ENCODE measurements at regions not wholly inside any gene's neighbourhood (a gene's known extent, or its start where the extent isn't known, plus 50 kb on each side); places are given as distances from the start of the nearest gene placed in this dataset.

- Histone ChIP-seq H3K36me3 (ENCODE audit: insufficient read depth, low read length) (no peaks in the 10 kb centered on the region), H3K9me3 (ENCODE audit: control insufficient read depth in 1 of 2, insufficient read depth in 1 of 2, low read length in 2 of 2) (peaks cover 0 to 19% of the 10 kb centered on the region in 2 experiments), H3K27me3 (ENCODE audit: control insufficient read depth in 1 of 2, insufficient read depth in 2 of 2, low read length in 2 of 2) (no peaks in the 10 kb centered on the region), H3K27ac (ENCODE audit: low read depth in 1 of 2, low read length in 2 of 2) (no peak overlapping the region), H3K4me3 (ENCODE audit: low read length) (no peak overlapping the region), H3K4me1 (ENCODE audit: insufficient read depth, low read length) (no peaks in the 10 kb centered on the region)
- CTCF ChIA-PET, result no interaction called here
- no peak for DNase-seq
- POLR2A ChIA-PET, result no interaction called here
- H3K27me3 Mint-ChIP-seq, result no peaks in the 10 kb centered on the region
- TF ChIP-seq, protein P1, sequence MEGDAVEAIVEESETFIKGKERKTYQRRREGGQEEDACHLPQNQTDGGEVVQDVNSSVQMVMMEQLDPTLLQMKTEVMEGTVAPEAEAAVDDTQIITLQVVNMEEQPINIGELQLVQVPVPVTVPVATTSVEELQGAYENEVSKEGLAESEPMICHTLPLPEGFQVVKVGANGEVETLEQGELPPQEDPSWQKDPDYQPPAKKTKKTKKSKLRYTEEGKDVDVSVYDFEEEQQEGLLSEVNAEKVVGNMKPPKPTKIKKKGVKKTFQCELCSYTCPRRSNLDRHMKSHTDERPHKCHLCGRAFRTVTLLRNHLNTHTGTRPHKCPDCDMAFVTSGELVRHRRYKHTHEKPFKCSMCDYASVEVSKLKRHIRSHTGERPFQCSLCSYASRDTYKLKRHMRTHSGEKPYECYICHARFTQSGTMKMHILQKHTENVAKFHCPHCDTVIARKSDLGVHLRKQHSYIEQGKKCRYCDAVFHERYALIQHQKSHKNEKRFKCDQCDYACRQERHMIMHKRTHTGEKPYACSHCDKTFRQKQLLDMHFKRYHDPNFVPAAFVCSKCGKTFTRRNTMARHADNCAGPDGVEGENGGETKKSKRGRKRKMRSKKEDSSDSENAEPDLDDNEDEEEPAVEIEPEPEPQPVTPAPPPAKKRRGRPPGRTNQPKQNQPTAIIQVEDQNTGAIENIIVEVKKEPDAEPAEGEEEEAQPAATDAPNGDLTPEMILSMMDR (IDR thresholded peaks at IDR 0.05), result no peak
- no peak overlapping the region for H3K27ac Mint-ChIP-seq
- H3K36me3 Mint-ChIP-seq (ENCODE audit: low read depth), result no peaks in the 10 kb centered on the region
- ATAC-seq (ENCODE audit: poor library complexity), result no peak
- H3K4me1 Mint-ChIP-seq (ENCODE audit: low read depth), result no peaks in the 10 kb centered on the region
- intact Hi-C loops (cut with DNase I, micrococcal nuclease), result no loop called here
- no peak overlapping the region for H3K4me3 Mint-ChIP-seq
- peaks cover 15% of the 10 kb centered on the region for H3K9me3 Mint-ChIP-seq
These were observed 656.4 kb upstream of the ZWINT start for GRCh38 chr10:57017356-57018037.

DNA sequence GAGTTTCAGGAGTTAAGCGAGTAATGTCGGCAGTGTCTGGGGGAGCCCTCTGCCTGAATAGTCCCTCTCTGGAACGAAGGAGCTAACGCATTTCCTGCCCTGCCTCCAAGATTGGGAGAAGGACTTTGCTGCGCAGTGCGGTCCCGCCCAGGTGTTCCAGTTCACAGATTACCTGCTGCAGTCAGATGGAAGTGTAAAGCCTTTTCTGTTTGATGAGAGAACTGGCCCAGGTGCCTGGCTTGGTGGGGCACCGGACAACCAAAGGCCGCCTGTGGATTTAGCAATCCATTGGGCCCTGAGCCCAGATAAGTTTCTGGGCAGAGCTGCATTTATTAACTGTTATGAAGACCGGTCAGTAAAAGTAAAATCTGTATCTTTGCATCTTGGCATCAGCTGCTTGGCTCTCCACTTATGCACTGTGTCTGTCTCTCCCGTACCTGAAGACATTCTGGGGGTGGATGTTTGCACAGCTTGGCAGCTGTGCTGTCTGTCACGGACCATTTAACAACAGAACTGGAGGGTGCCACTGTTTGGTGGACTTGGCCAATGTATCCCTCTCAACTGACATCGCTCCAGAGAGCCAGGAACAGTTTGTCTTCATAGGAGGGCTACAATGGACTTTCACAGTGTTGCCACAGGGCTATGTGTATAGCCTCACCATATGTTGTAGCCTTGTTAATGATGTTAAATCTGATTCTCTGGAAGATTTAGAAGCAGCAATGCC lies 654.7 kb upstream of the ZWINT start:
- no peak for ATAC-seq (ENCODE audit: poor library complexity)
- Mint-ChIP-seq H3K27ac (no peak overlapping the region), H3K4me1 (ENCODE audit: low read depth) (no peaks in the 10 kb centered on the region), H3K27me3 (no peaks in the 10 kb centered on the region), H3K4me3 (no peak overlapping the region), H3K36me3 (ENCODE audit: low read depth) (no peaks in the 10 kb centered on the region), H3K9me3 (peaks cover 13% of the 10 kb centered on the region)
- no peak overlapping the region for H3K4me3 ChIP-seq (ENCODE audit: low read length)
- peaks cover 0 to 19% of the 10 kb centered on the region in 2 experiments for H3K9me3 ChIP-seq (ENCODE audit: control insufficient read depth in 1 of 2, insufficient read depth in 1 of 2, low read length in 2 of 2)
- H3K36me3 ChIP-seq (ENCODE audit: insufficient read depth, low read length), result no peaks in the 10 kb centered on the region
- DNase-seq, result no peak
- H3K27me3 ChIP-seq (ENCODE audit: control insufficient read depth in 1 of 2, insufficient read depth in 2 of 2, low read length in 2 of 2), result no peaks in the 10 kb centered on the region
- intact Hi-C loops (cut with DNase I, micrococcal nuclease), result no loop called here
- ChIA-PET POLR2A (no interaction called here), CTCF (no interaction called here)
- no peaks in the 10 kb centered on the region for H3K4me1 ChIP-seq (ENCODE audit: insufficient read depth, low read length)
- TF ChIP-seq, protein P1 (IDR thresholded peaks at IDR 0.05), result no peak
- H3K27ac ChIP-seq (ENCODE audit: low read depth in 1 of 2, low read length in 2 of 2), result no peak overlapping the region

DNA sequence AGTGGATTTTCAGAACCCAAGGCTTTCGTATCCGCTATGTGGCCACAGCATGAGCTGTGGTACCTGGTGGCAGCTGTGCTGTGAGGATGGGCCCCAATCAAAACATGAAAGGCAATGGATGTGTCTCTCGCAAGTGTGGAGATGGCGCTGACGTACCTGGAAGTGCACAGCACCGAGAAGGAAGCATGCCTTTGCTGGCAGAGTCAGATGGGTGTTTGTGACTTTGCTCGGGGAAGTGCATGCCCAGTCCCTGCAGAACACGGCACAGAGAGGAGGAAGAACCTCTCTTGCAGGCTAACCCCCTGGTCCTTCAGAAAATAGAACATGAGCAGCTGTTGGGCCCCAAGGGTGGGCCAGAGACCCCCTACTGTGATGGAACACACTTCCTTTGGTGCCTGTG lies 654.1 kb upstream of the ZWINT start:
- ATAC-seq (ENCODE audit: poor library complexity), result no peak
- no peak overlapping the region for H3K4me3 Mint-ChIP-seq

More for the DNA sequence above, 654.1 kb upstream of the ZWINT start:
- H3K36me3 ChIP-seq (ENCODE audit: insufficient read depth, low read length), result no peaks in the 10 kb centered on the region
- no peaks in the 10 kb centered on the region for H3K27me3 Mint-ChIP-seq
- H3K4me3 ChIP-seq (ENCODE audit: low read length), result no peak overlapping the region
- no peaks in the 10 kb centered on the region for H3K4me1 Mint-ChIP-seq (ENCODE audit: low read depth)
- ChIA-PET POLR2A (no interaction called here), CTCF (no interaction called here)
- no peak for DNase-seq
- peaks cover 11% of the 10 kb centered on the region for H3K9me3 Mint-ChIP-seq
- intact Hi-C loops (cut with DNase I, micrococcal nuclease), result no loop called here
- TF ChIP-seq, protein P1 (IDR thresholded peaks at IDR 0.05), result no peak
- peaks cover 0 to 19% of the 10 kb centered on the region in 2 experiments for H3K9me3 ChIP-seq (ENCODE audit: control insufficient read depth in 1 of 2, insufficient read depth in 1 of 2, low read length in 2 of 2)
- no peak overlapping the region for H3K27ac ChIP-seq (ENCODE audit: low read depth in 1 of 2, low read length in 2 of 2)
- no peak overlapping the region for H3K27ac Mint-ChIP-seq
- no peaks in the 10 kb centered on the region for H3K4me1 ChIP-seq (ENCODE audit: insufficient read depth, low read length)
- H3K36me3 Mint-ChIP-seq (ENCODE audit: low read depth), result no peaks in the 10 kb centered on the region
- no peaks in the 10 kb centered on the region for H3K27me3 ChIP-seq (ENCODE audit: control insufficient read depth in 1 of 2, insufficient read depth in 2 of 2, low read length in 2 of 2)

All from CD4-positive, alpha-beta T cell (primary cell).